Inflammatory macrophage treated with lipopolysaccharide for 4 hours (primary cell): ENCODE measurements at regions not wholly inside any gene's neighbourhood (a gene's known extent, or its start where the extent isn't known, plus 50 kb on each side); places are given as distances from the start of the nearest gene placed in this dataset.

Experiments
- DNase-seq: peaks from one replicate; pipeline ENCODE4 v3.0.0-alpha.2; 2020

- no peak for DNase-seq
Measured at GRCh38 chr2:66897691-66898150, 462.8 kb downstream of the MEIS1 start.

GRCh38 chr2:66899109-66899508 is 464.2 kb downstream of the MEIS1 start:
- no peak for DNase-seq

- no peak for DNase-seq
Measured at GRCh38 chr2:66899648-66900047, 464.7 kb downstream of the MEIS1 start.

GRCh38 chr2:66901344-66901743 is 466.4 kb downstream of the MEIS1 start:
- DNase-seq, result no peak

- no peak for DNase-seq
Measured at GRCh38 chr2:66903183-66903582, 468.3 kb downstream of the MEIS1 start.

- no peak for DNase-seq
Measured at GRCh38 chr2:66903745-66904465, 469.0 kb downstream of the MEIS1 start.

GRCh38 chr2:66915237-66915636 is 480.3 kb downstream of the MEIS1 start:
- no peak for DNase-seq

GRCh38 chr2:66919286-66919685 is 477.8 kb upstream of the ETAA1 start:
- no peak for DNase-seq

GRCh38 chr2:66920415-66920814 is 476.7 kb upstream of the ETAA1 start:
- DNase-seq, result no peak

- no peak for DNase-seq
Measured at GRCh38 chr2:66925128-66925527, 472.0 kb upstream of the ETAA1 start.

GRCh38 chr2:66926594-66927112 is 470.5 kb upstream of the ETAA1 start:
- DNase-seq, result no peak

GRCh38 chr2:66929632-66930338 is 467.3 kb upstream of the ETAA1 start:
- no peak for DNase-seq

GRCh38 chr2:66930339-66931220 is 466.6 kb upstream of the ETAA1 start:
- no peak for DNase-seq

GRCh38 chr2:66938471-66938967 is 458.6 kb upstream of the ETAA1 start:
- DNase-seq, result no peak

GRCh38 chr2:66940080-66940479 is 457.1 kb upstream of the ETAA1 start:
- no peak for DNase-seq

- DNase-seq, result no peak
Measured at GRCh38 chr2:66948234-66948633, 448.9 kb upstream of the ETAA1 start.

- no peak for DNase-seq
Measured at GRCh38 chr2:66957198-66957597, 439.9 kb upstream of the ETAA1 start.

- DNase-seq, result no peak
Measured at GRCh38 chr2:66957677-66958076, 439.5 kb upstream of the ETAA1 start.

GRCh38 chr2:66960161-66960560 is 437.0 kb upstream of the ETAA1 start:
- DNase-seq, result no peak

- no peak for DNase-seq
Measured at GRCh38 chr2:66962716-66963115, 434.4 kb upstream of the ETAA1 start.

GRCh38 chr2:66966631-66967030 is 430.5 kb upstream of the ETAA1 start:
- no peak for DNase-seq

- DNase-seq, result no peak
Measured at GRCh38 chr2:66968946-66969345, 428.2 kb upstream of the ETAA1 start.

- DNase-seq, result no peak
Measured at GRCh38 chr2:66981074-66981473, 416.1 kb upstream of the ETAA1 start.
